HG02884 (cell line): ENCODE measurements at regions not wholly inside any gene's neighbourhood (a gene's known extent, or its start where the extent isn't known, plus 50 kb on each side); places are given as distances from the start of the nearest gene placed in this dataset.

Source experiments
- ATAC-seq: cut with Tn5 transposase; IDR thresholded peaks from one replicate; pipeline ENCODE4 v1.9.1; 2021; ENCODE audit warnings: mild to moderate bottlenecking, moderate library complexity; ENCODE audit not compliant: unreplicated experiment

GRCh38 chr4:12881945-12882584 lies 602.1 kb downstream of the RAB28 start:
- ATAC-seq = no peak

- no peak for ATAC-seq
These were observed 603.3 kb downstream of the RAB28 start for GRCh38 chr4:12880844-12881243.

GRCh38 chr4:12879496-12879895 lies 604.6 kb downstream of the RAB28 start:
- ATAC-seq = no peak

GRCh38 chr4:12875640-12876243 lies 608.4 kb downstream of the RAB28 start:
- ATAC-seq = no peak

- ATAC-seq = no peak
These were observed 610.8 kb downstream of the RAB28 start for GRCh38 chr4:12873351-12873750.

- no peak for ATAC-seq
These were observed 622.7 kb downstream of the RAB28 start for GRCh38 chr4:12861422-12861821.

- ATAC-seq = no peak
These were observed 631.5 kb downstream of the RAB28 start for GRCh38 chr4:12852338-12853307.

GRCh38 chr4:12846368-12846767 lies 637.8 kb downstream of the RAB28 start:
- ATAC-seq = no peak

GRCh38 chr4:12844141-12844540 lies 640.0 kb downstream of the RAB28 start:
- no peak for ATAC-seq

GRCh38 chr4:12827966-12828365 lies 656.2 kb downstream of the RAB28 start:
- ATAC-seq = no peak

- no peak for ATAC-seq
These were observed 692.6 kb downstream of the RAB28 start for GRCh38 chr4:12791536-12791935.

GRCh38 chr4:12787261-12787660 lies 696.9 kb downstream of the RAB28 start:
- no peak for ATAC-seq

GRCh38 chr4:12778706-12779105 lies 705.4 kb downstream of the RAB28 start:
- ATAC-seq = no peak

GRCh38 chr4:12778191-12778590 lies 705.9 kb downstream of the RAB28 start:
- ATAC-seq = no peak

- no peak for ATAC-seq
These were observed 713.8 kb downstream of the RAB28 start for GRCh38 chr4:12770351-12770750.

GRCh38 chr4:12761694-12762093 lies 722.4 kb downstream of the RAB28 start:
- ATAC-seq = no peak

- ATAC-seq = no peak
These were observed 737.0 kb downstream of the RAB28 start for GRCh38 chr4:12747154-12747553.

- ATAC-seq = no peak
These were observed 737.9 kb downstream of the RAB28 start for GRCh38 chr4:12746221-12746620.

GRCh38 chr4:12734586-12734985 lies 749.6 kb downstream of the RAB28 start:
- peak; percentile 54 for ATAC-seq

- ATAC-seq = no peak
These were observed 754.8 kb downstream of the RAB28 start for GRCh38 chr4:12729384-12729783.

- ATAC-seq = no peak
These were observed 759.6 kb downstream of the RAB28 start for GRCh38 chr4:12724510-12724909.
